ENCODE measurements at regions not wholly inside any gene's neighbourhood (a gene's known extent, or its start where the extent isn't known, plus 50 kb on each side); places are given as distances from the start of the nearest gene placed in this dataset.

DNA sequence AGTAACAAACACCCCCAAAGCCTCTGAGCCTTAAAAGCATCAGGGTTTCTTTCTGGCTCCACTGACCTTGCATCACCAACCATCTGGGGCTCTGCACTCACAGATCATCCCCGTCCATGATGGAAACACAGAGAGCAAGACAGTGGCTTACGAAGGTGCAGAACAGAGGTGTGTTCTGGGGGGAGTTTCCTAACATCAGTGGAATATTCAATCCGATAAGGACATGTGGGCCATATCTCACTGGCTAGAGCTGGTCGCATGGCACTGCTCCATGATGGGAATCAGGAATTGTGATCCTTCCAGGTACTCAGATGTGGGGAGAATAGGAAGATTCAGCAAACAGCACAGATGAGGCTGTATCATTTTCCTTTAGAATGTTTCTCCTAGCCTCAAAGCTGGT is 457.2 kb downstream of the IRS2 start:
- Histone ChIP-seq H3K9me3 (no peaks in the 10 kb centered on the region), H3K27ac (no peak overlapping the region), H3K4me1 (no peaks in the 10 kb centered on the region), H3K36me3 (no peaks in the 10 kb centered on the region), H3K27me3 (no peaks in the 10 kb centered on the region), H3K4me3 (no peak overlapping the region)
- TF ChIP-seq POLR2A (IDR thresholded peaks at IDR 0.05): no peak
- TF ChIP-seq, protein P1, sequence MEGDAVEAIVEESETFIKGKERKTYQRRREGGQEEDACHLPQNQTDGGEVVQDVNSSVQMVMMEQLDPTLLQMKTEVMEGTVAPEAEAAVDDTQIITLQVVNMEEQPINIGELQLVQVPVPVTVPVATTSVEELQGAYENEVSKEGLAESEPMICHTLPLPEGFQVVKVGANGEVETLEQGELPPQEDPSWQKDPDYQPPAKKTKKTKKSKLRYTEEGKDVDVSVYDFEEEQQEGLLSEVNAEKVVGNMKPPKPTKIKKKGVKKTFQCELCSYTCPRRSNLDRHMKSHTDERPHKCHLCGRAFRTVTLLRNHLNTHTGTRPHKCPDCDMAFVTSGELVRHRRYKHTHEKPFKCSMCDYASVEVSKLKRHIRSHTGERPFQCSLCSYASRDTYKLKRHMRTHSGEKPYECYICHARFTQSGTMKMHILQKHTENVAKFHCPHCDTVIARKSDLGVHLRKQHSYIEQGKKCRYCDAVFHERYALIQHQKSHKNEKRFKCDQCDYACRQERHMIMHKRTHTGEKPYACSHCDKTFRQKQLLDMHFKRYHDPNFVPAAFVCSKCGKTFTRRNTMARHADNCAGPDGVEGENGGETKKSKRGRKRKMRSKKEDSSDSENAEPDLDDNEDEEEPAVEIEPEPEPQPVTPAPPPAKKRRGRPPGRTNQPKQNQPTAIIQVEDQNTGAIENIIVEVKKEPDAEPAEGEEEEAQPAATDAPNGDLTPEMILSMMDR (IDR thresholded peaks at IDR 0.05): no peak
- DNase-seq: no peak
- intact Hi-C loops (cut with DNase I; ENCODE audit: low total_unique reads): no loop called here

DNA sequence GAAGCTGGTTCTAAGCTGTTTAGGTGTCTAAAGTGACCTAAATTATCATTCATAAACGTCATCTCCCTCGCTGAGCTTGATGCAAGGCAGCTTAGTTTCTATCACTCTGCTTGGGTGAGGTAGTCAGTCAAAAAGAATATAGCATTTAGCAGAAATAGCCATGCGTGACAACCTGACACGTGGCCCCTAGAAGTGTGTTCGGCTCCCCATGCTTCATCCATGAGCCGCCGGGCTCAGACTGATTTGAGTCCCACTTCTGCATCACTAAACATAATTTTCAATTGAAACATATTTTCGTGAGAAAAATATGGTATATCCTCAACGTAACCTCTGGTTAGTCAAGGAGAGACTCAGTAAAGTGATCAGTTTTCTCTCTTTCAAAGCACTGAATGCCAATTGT is 459.8 kb downstream of the IRS2 start:
- no peaks in the 10 kb centered on the region for H3K36me3 ChIP-seq
- TF ChIP-seq POLR2A (IDR thresholded peaks at IDR 0.05): no peak
- TF ChIP-seq, protein P1 (IDR thresholded peaks at IDR 0.05): no peak
- intact Hi-C loops (cut with DNase I; ENCODE audit: low total_unique reads): no loop called here
- no peak overlapping the region for H3K27ac ChIP-seq
- H3K9me3 ChIP-seq: no peaks in the 10 kb centered on the region
- no peaks in the 10 kb centered on the region for H3K4me1 ChIP-seq
- DNase-seq: no peak
- no peaks in the 10 kb centered on the region for H3K27me3 ChIP-seq
- no peak overlapping the region for H3K4me3 ChIP-seq

DNA sequence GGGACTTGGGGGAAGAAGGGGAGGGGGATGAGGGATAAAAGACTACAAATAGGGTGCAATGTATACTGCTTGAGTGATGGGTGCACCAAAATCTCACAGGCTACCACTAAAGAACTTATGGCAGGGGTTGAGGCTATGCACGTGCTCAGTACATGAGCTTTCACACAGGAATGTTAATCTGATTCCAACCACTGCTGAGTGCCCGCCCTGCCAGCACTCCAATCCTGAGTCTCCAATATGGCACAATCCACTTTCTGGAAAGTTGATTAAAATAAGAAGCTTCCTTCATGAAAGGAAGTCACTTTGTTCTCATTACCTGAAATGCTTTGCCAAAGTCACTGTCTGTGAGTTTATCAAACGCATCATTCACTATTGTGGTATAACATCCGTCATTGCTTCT is 463.0 kb downstream of the IRS2 start:
- H3K9me3 ChIP-seq: no peaks in the 10 kb centered on the region
- intact Hi-C loops (cut with DNase I; ENCODE audit: low total_unique reads): no loop called here
- DNase-seq: no peak
- no peaks in the 10 kb centered on the region for H3K4me1 ChIP-seq
- H3K27ac ChIP-seq: no peak overlapping the region
- H3K36me3 ChIP-seq: no peaks in the 10 kb centered on the region
- no peak for TF ChIP-seq POLR2A (IDR thresholded peaks at IDR 0.05)
- TF ChIP-seq, protein P1 (IDR thresholded peaks at IDR 0.05): no peak
- H3K27me3 ChIP-seq: no peaks in the 10 kb centered on the region
- no peak overlapping the region for H3K4me3 ChIP-seq

DNA sequence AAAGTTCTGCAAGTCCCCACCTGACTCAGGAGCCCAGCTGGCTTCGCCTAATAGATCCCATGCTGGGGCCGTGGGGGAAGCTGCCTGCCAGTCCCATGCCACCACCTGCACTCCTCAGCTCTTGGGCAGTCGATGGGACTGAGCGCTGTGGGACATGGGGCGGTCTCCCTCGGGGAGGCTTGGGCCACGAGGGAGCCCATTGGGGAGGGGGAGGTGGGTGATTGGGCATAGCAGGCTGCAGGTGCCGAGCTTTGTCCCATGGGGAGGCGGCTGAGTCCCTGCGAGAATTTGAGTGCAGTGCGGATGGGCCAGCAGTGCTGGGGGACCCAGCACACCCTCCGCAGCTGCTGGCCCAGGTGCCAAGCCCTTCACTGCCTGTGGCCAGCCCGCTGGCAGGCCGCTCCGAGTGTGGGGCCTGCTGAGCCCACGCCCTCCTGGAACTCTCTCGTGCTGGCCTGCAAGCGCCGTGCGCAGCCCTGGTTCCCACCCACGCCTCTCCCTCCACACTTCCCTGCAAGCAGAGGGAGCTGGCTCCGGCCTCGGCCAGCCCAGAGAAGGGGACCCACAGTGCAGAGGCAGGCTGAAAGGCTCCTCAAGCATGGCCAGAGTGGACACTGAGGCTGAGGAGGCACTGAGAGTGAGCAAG is 467.3 kb downstream of the IRS2 start:
- H3K27me3 ChIP-seq: no peaks in the 10 kb centered on the region
- no peaks in the 10 kb centered on the region for H3K4me1 ChIP-seq
- intact Hi-C loops (cut with DNase I; ENCODE audit: low total_unique reads): no loop called here
- H3K9me3 ChIP-seq: no peaks in the 10 kb centered on the region
- no peaks in the 10 kb centered on the region for H3K36me3 ChIP-seq
- TF ChIP-seq, protein P1 (IDR thresholded peaks at IDR 0.05): no peak
- no peak for TF ChIP-seq POLR2A (IDR thresholded peaks at IDR 0.05)
- no peak overlapping the region for H3K4me3 ChIP-seq
- no peak for DNase-seq
- no peak overlapping the region for H3K27ac ChIP-seq

DNA sequence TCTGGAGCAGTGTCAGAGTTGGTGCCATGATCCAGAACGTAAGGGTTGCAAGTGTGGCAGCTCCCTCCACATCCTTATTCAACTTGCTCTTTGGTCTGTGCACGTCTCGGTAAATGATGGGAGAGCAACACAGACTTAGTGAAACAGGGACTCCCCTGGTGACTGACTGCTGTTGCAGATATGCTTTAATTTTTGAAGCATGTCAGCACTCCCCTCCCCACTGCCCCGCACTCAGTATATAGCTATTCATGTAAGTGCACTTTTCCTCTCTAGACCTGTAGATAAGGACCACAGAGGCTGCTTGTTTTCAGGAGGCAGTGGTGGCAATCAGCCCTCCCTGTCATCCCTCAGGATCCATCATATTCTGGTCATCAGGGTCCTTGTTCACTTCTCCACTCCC is 470.9 kb downstream of the IRS2 start:
- no peak for DNase-seq
- H3K27ac ChIP-seq: no peak overlapping the region
- no peak for TF ChIP-seq POLR2A (IDR thresholded peaks at IDR 0.05)
- TF ChIP-seq, protein P1 (IDR thresholded peaks at IDR 0.05): no peak
- intact Hi-C loops (cut with DNase I; ENCODE audit: low total_unique reads): no loop called here
- H3K9me3 ChIP-seq: no peaks in the 10 kb centered on the region
- H3K36me3 ChIP-seq: no peaks in the 10 kb centered on the region
- no peaks in the 10 kb centered on the region for H3K27me3 ChIP-seq
- no peak overlapping the region for H3K4me3 ChIP-seq
- H3K4me1 ChIP-seq: no peaks in the 10 kb centered on the region
